Right lobe of liver (tissue), 6 donors: ENCODE measurements at regions not wholly inside any gene's neighbourhood (a gene's known extent, or its start where the extent isn't known, plus 50 kb on each side); places are given as distances from the start of the nearest gene placed in this dataset.

Source experiments
- ATAC-seq, 4 donors: fragments of 200-7000 bp; cut with Tn5 transposase; one replicate each; pipeline ENCODE4 v1.9.1; 2020; ENCODE audit warnings: mild to moderate bottlenecking in 4 of 4, moderate library complexity in 4 of 4
- DNase-seq, 3 donors: peaks; one replicate each; pipeline ENCODE4 v3.0.0-alpha.2; 2020
- H3K27ac ChIP-seq, 3 donors: fragments of 200-600 bp; one replicate each; pipeline ENCODE4 v1.8.0; 2022
- H3K27me3 ChIP-seq, 2 donors: fragments of 200-600 bp; one replicate each; pipeline ENCODE4 v1.8.0; 2022
- H3K36me3 ChIP-seq, 4 donors: fragments of 200-600 bp; sonication (generic) in 1 of 4; one replicate each; pipeline versions ENCODE4 v1.5.1 to v1.8.0; 2017 to 2022; ENCODE audit warnings: control low read depth in 1 of 4
- H3K4me1 ChIP-seq, 4 donors: fragments of 200-600 bp; sonication (generic) in 1 of 4; one replicate each; pipeline versions ENCODE4 v1.5.1 to v1.8.0; 2017 to 2022; ENCODE audit warnings: control low read depth in 1 of 4
- H3K4me3 ChIP-seq, 3 donors: fragments of 200-600 bp; one replicate each; pipeline ENCODE4 v1.8.0; 2022
- H3K9me3 ChIP-seq, 4 donors: fragments of 200-600 bp; sonication (generic) in 1 of 4; one replicate each; pipeline versions ENCODE4 v1.5.1 to v1.8.0; 2017 to 2022; ENCODE audit warnings: control low read depth in 1 of 4
- POLR2A ChIP-seq: fragments of 450-650 bp; IDR thresholded peaks from one replicate; pipeline ENCODE4 v1.6.1; 2017; ENCODE audit warnings: antibody characterized with exemption, mild to moderate bottlenecking
- WGBS: methylation state at CpG from one replicate; pipeline ENCODE4 v1.1.6; 2018; ENCODE audit warnings: low coverage, low lambda C conversion rate; ENCODE audit not compliant: insufficient coverage; ENCODE audit errors: missing lambda C conversion rate; 5-methylcytosine and 5-hydroxymethylcytosine counted together
- intact Hi-C, 2 donors: fragments of 100-400 bp; cut with DNase I; formaldehyde crosslinking; loops; one replicate each; pipeline versions ENCODE4 v1.11.2 to v1.14.1; 2022
- small RNA-seq, 2 experiments: library from RNA; depleted of rRNA; stranded (forward); fragments of <200 nt; gene quantifications; one replicate each; pipeline ENCODE3, GENCODE V24; 2016
- TF ChIP-seq, protein P1 (sequence below), 4 donors: fragments of 200-600 bp in 3 of 4; fragments of 450-650 bp in 1 of 4; IDR thresholded peaks; one replicate each; pipeline versions ENCODE4 v1.5.1 to v1.8.0; 2016 to 2022; ENCODE audit warnings: antibody characterized with exemption in 4 of 4, mild to moderate bottlenecking in 2 of 4
- donor health status: DM: no; HTN: yes; CAD: no.
- donor health status: DM: no; HTN: no; CAD: no.
- donor health status: DM: no; HTN: no; CAD: no.
- donor health status: DM: no; HTN: yes; CAD: no.
- donor health status: DM: no; HTN: yes; CAD: no.

GRCh38 chr1:219668446-219668845 is 55.5 kb upstream of the ZC3H11B start:
- DNase-seq = no peak
- ATAC-seq = peak; percentile 15 to 51 (median 48)
- no peak overlapping the region for H3K4me3 ChIP-seq
- H3K27ac ChIP-seq = no peak overlapping the region
- intact Hi-C loops = no loop called here
- no peaks in the 10 kb centered on the region for H3K36me3 ChIP-seq
- 26% methylated on average over 2 of the region's 2 CpGs for WGBS
- no peaks in the 10 kb centered on the region for H3K27me3 ChIP-seq
- no peaks in the 10 kb centered on the region for H3K9me3 ChIP-seq
- peaks cover 0 to 39% (median 18%) of the 10 kb centered on the region in 4 donors for H3K4me1 ChIP-seq
- TF ChIP-seq POLR2A = no peak
- TF ChIP-seq, protein P1, sequence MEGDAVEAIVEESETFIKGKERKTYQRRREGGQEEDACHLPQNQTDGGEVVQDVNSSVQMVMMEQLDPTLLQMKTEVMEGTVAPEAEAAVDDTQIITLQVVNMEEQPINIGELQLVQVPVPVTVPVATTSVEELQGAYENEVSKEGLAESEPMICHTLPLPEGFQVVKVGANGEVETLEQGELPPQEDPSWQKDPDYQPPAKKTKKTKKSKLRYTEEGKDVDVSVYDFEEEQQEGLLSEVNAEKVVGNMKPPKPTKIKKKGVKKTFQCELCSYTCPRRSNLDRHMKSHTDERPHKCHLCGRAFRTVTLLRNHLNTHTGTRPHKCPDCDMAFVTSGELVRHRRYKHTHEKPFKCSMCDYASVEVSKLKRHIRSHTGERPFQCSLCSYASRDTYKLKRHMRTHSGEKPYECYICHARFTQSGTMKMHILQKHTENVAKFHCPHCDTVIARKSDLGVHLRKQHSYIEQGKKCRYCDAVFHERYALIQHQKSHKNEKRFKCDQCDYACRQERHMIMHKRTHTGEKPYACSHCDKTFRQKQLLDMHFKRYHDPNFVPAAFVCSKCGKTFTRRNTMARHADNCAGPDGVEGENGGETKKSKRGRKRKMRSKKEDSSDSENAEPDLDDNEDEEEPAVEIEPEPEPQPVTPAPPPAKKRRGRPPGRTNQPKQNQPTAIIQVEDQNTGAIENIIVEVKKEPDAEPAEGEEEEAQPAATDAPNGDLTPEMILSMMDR (IDR thresholded peaks at IDR 0.05) = no peak

- no peaks in the 10 kb centered on the region for H3K36me3 ChIP-seq
- H3K27ac ChIP-seq = no peak overlapping the region
- H3K9me3 ChIP-seq = no peaks in the 10 kb centered on the region
- H3K27me3 ChIP-seq = no peaks in the 10 kb centered on the region
- no peak overlapping the region for H3K4me3 ChIP-seq
- ATAC-seq = peak; percentile 77 to 84 (median 80)
- DNase-seq = peak in 2 of 3 donors; percentile 16 to 62
- TF ChIP-seq, protein P1 (IDR thresholded peaks at IDR 0.05) = no peak
- no peak for TF ChIP-seq POLR2A
- H3K4me1 ChIP-seq = peaks cover 0 to 48% (median 18%) of the 10 kb centered on the region in 4 donors
- intact Hi-C loops = no loop called here
- 28% methylated on average over 3 of the region's 3 CpGs for WGBS
Observed at GRCh38 chr1:219666242-219666641, 53.3 kb upstream of the ZC3H11B start.

- H3K4me1 ChIP-seq = peaks cover 0 to 48% (median 18%) of the 10 kb centered on the region in 4 donors
- no peak for DNase-seq
- H3K9me3 ChIP-seq = no peaks in the 10 kb centered on the region
- H3K27ac ChIP-seq = no peak overlapping the region
- H3K36me3 ChIP-seq = no peaks in the 10 kb centered on the region
- ATAC-seq = no peak
- 53% methylated on average over 1 of the region's 1 CpG for WGBS
- intact Hi-C loops = no loop called here
- no peak overlapping the region for H3K4me3 ChIP-seq
- no peaks in the 10 kb centered on the region for H3K27me3 ChIP-seq
- TF ChIP-seq POLR2A = no peak
- TF ChIP-seq, protein P1 (IDR thresholded peaks at IDR 0.05) = no peak
Observed at GRCh38 chr1:219665089-219665488, 52.2 kb upstream of the ZC3H11B start.

- 16% methylated on average over 4 of the region's 4 CpGs for WGBS
- Histone ChIP-seq H3K36me3 (no peaks in the 10 kb centered on the region), H3K27me3 (no peaks in the 10 kb centered on the region), H3K9me3 (no peaks in the 10 kb centered on the region), H3K27ac (no peak overlapping the region), H3K4me1 (peaks cover 0 to 48% (median 18%) of the 10 kb centered on the region in 4 donors), H3K4me3 (no peak overlapping the region)
- ATAC-seq (peak; percentile 57 to 67 (median 64)), DNase-seq (no peak)
- TF ChIP-seq POLR2A = no peak
- TF ChIP-seq, protein P1 (IDR thresholded peaks at IDR 0.05) = no peak
- intact Hi-C loops = no loop called here
Observed at GRCh38 chr1:219664310-219665029, 51.6 kb upstream of the ZC3H11B start.

Small RNA genes in the stretch of these regions (small RNA-seq; reads per million reads assigned to genes)
- gene RNA5SP76 = 0 reads per million in 2 experiments
